ENCODE measurements at regions not wholly inside any gene's neighbourhood (a gene's known extent, or its start where the extent isn't known, plus 50 kb on each side); places are given as distances from the start of the nearest gene placed in this dataset.

DNA sequence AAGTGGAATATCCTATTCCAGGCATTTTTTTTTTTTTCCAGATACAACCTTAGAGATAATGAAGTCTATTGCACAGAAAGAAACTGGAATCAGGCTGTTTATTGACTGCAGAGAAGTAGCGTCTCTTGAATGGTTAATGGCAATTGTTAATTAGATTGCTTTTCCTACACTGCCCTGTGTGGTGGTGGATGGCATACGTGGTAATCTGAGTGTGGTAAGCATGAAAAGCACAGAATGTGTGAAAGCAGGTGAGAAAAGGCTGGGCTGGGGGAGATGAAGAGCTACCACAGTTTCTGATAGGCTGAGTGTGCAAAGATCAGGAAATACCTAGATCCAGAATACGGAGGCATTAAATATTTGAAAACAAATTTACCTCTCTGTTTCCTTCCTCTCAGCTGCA lies 486.3 kb upstream of the TBL1XR1 start:
- Histone ChIP-seq H3K36me3 (ENCODE audit: control insufficient read depth in 2 of 2, extremely low read depth in 1 of 2, insufficient read depth in 1 of 2, low read length in 1 of 2) (no peaks in the 10 kb centered on the region), H3K27me3 (replicated peaks in 1 of 2; ENCODE audit: control insufficient read depth in 2 of 2, extremely low read depth in 1 of 2, insufficient read depth in 2 of 2, low read length in 1 of 2) (no peaks in the 10 kb centered on the region), H3K27ac (ENCODE audit: low read length) (no peak overlapping the region), H3K4me1 (ENCODE audit: control insufficient read depth in 1 of 2, extremely low read depth in 1 of 2, insufficient read depth in 2 of 2, low read length in 2 of 2) (peaks cover 0 to 10% of the 10 kb centered on the region in 2 experiments), H3K9me3 (no peaks in the 10 kb centered on the region), H3K4me3 (ENCODE audit: control insufficient read depth in 1 of 2, extremely low read depth in 1 of 2, low read length in 1 of 2) (no peak overlapping the region)
- ChIA-PET POLR2A (interaction anchor here in 1 of 2 donors (0.8 kb wide), 1 partner anchor 172 kb away, joined by 4 read pairs; no protein-coding TSS in a partner anchor), CTCF (no interaction called here)
- Mint-ChIP-seq H3K27me3 (no peaks in the 10 kb centered on the region), H3K9me3 (no peaks in the 10 kb centered on the region), H3K27ac (no peak overlapping the region), H3K4me3 (peak overlapping the region in 1 of 3 donors; percentile 21), H3K4me1 (peaks cover 19 to 36% (median 34%) of the 10 kb centered on the region in 3 donors), H3K36me3 (no peaks in the 10 kb centered on the region)
- ATAC-seq (replicated peaks in 1 of 4) (peak in 1 of 4 experiments; percentile 44), DNase-seq (peak in 13 of 35 experiments; percentile 1 to 51 (median 8))
- 62% methylated on average over 3 of the region's 3 CpGs for WGBS (ENCODE audit: insufficient coverage)

DNA sequence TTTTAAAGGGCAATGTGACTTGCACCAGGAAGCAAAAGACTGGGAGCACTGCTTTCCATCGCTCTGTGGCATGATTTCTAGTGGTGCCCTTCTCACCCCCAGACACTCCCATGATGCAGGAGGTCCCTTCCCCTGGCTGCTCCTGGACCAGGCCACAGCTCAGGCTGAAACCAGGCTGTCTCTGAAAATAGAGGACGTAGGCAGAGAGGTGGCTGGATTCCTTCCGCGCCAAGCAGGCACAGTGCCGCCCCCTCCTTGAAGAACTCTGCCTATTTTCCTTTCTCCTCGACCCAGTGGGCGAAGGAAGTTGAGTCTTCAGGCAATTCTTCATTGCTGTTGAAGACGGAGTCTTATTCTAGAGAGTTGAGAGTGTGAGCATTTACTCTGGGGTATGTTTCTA lies 489.4 kb upstream of the TBL1XR1 start:
- peaks cover 18 to 19% (median 19%) of the 10 kb centered on the region in 3 donors for H3K4me1 Mint-ChIP-seq
- H3K36me3 ChIP-seq (ENCODE audit: control insufficient read depth in 2 of 2, extremely low read depth in 1 of 2, insufficient read depth in 1 of 2, low read length in 1 of 2), result no peaks in the 10 kb centered on the region
- H3K27me3 Mint-ChIP-seq, result no peaks in the 10 kb centered on the region
- H3K36me3 Mint-ChIP-seq, result no peaks in the 10 kb centered on the region
- H3K4me3 Mint-ChIP-seq, result no peak overlapping the region
- H3K9me3 Mint-ChIP-seq, result no peaks in the 10 kb centered on the region
- 100% methylated on average over 5 of the region's 8 CpGs for WGBS (ENCODE audit: insufficient coverage)
- POLR2A ChIA-PET, result no interaction called here
- H3K4me1 ChIP-seq (ENCODE audit: control insufficient read depth in 1 of 2, extremely low read depth in 1 of 2, insufficient read depth in 2 of 2, low read length in 2 of 2), result peaks cover 0 to 4% of the 10 kb centered on the region in 2 experiments
- H3K9me3 ChIP-seq, result no peaks in the 10 kb centered on the region
- CTCF ChIA-PET, result interaction anchor here in 1 of 2 donors (0.5 kb wide), 1 partner anchor 756 kb away, joined by 3 read pairs; no protein-coding TSS in a partner anchor
- H3K27ac ChIP-seq (ENCODE audit: low read length), result no peak overlapping the region
- ATAC-seq (replicated peaks in 1 of 4) (no peak), DNase-seq (no peak)
- H3K27ac Mint-ChIP-seq, result no peak overlapping the region
- no peak overlapping the region for H3K4me3 ChIP-seq (ENCODE audit: control insufficient read depth in 1 of 2, extremely low read depth in 1 of 2, low read length in 1 of 2)
- no peaks in the 10 kb centered on the region for H3K27me3 ChIP-seq (replicated peaks in 1 of 2; ENCODE audit: control insufficient read depth in 2 of 2, extremely low read depth in 1 of 2, insufficient read depth in 2 of 2, low read length in 1 of 2)

- Histone ChIP-seq H3K4me1 (ENCODE audit: control insufficient read depth in 1 of 2, extremely low read depth in 1 of 2, insufficient read depth in 2 of 2, low read length in 2 of 2) (peaks cover 0 to 4% of the 10 kb centered on the region in 2 experiments), H3K27me3 (replicated peaks in 1 of 2; ENCODE audit: control insufficient read depth in 2 of 2, extremely low read depth in 1 of 2, insufficient read depth in 2 of 2, low read length in 1 of 2) (no peaks in the 10 kb centered on the region), H3K9me3 (no peaks in the 10 kb centered on the region), H3K36me3 (ENCODE audit: control insufficient read depth in 2 of 2, extremely low read depth in 1 of 2, insufficient read depth in 1 of 2, low read length in 1 of 2) (no peaks in the 10 kb centered on the region), H3K4me3 (ENCODE audit: control insufficient read depth in 1 of 2, extremely low read depth in 1 of 2, low read length in 1 of 2) (no peak overlapping the region), H3K27ac (ENCODE audit: low read length) (no peak overlapping the region)
- H3K36me3 Mint-ChIP-seq, result no peaks in the 10 kb centered on the region
- DNase-seq (no peak), ATAC-seq (replicated peaks in 1 of 4) (no peak)
- H3K27ac Mint-ChIP-seq, result no peak overlapping the region
- ChIA-PET POLR2A (no interaction called here), CTCF (interaction anchor here in 1 of 2 donors (0.5 kb wide), 1 partner anchor 757 kb away, joined by 3 read pairs; no protein-coding TSS in a partner anchor)
- H3K9me3 Mint-ChIP-seq, result no peaks in the 10 kb centered on the region
- WGBS (ENCODE audit: insufficient coverage), result 86% methylated on average over 2 of the region's 4 CpGs
- H3K27me3 Mint-ChIP-seq, result no peaks in the 10 kb centered on the region
- no peak overlapping the region for H3K4me3 Mint-ChIP-seq
- peaks cover 13 to 16% (median 13%) of the 10 kb centered on the region in 3 donors for H3K4me1 Mint-ChIP-seq
Observed at GRCh38 chr3:177687291-177687690, 490.0 kb upstream of the TBL1XR1 start.

DNA sequence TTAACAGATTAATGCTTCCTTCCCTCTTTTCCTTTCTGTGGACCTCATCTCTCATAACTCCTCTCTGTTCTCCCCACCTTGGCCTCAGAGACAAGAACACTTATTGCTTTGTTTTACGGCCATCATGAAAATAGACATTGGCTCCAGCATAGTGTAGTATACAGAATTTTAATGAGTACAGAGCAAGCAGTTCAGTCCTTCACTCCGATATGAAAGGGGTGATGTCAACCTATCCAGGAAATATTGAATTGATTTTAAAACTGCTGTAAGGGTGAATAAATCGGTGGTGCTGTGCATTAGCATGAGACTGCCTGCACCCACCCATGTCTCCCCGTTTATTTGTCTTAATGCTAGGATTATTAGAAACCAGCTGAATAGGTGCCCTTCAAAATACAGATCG lies 490.9 kb upstream of the TBL1XR1 start:
- ATAC-seq (replicated peaks in 1 of 4) (no peak), DNase-seq (no peak)
- CTCF ChIA-PET, result no interaction called here
- Histone ChIP-seq H3K36me3 (ENCODE audit: control insufficient read depth in 2 of 2, extremely low read depth in 1 of 2, insufficient read depth in 1 of 2, low read length in 1 of 2) (no peaks in the 10 kb centered on the region), H3K9me3 (no peaks in the 10 kb centered on the region), H3K4me1 (ENCODE audit: control insufficient read depth in 1 of 2, extremely low read depth in 1 of 2, insufficient read depth in 2 of 2, low read length in 2 of 2) (no peaks in the 10 kb centered on the region), H3K4me3 (ENCODE audit: control insufficient read depth in 1 of 2, extremely low read depth in 1 of 2, low read length in 1 of 2) (no peak overlapping the region), H3K27ac (ENCODE audit: low read length) (no peak overlapping the region), H3K27me3 (replicated peaks in 1 of 2; ENCODE audit: control insufficient read depth in 2 of 2, extremely low read depth in 1 of 2, insufficient read depth in 2 of 2, low read length in 1 of 2) (no peaks in the 10 kb centered on the region)
- Mint-ChIP-seq H3K27ac (no peak overlapping the region), H3K4me1 (peaks cover 6 to 8% (median 7%) of the 10 kb centered on the region in 3 donors), H3K36me3 (no peaks in the 10 kb centered on the region), H3K4me3 (no peak overlapping the region), H3K27me3 (no peaks in the 10 kb centered on the region), H3K9me3 (no peaks in the 10 kb centered on the region)
- 100% methylated on average over 1 of the region's 5 CpGs for WGBS (ENCODE audit: insufficient coverage)
- POLR2A ChIA-PET, result no interaction called here

DNA sequence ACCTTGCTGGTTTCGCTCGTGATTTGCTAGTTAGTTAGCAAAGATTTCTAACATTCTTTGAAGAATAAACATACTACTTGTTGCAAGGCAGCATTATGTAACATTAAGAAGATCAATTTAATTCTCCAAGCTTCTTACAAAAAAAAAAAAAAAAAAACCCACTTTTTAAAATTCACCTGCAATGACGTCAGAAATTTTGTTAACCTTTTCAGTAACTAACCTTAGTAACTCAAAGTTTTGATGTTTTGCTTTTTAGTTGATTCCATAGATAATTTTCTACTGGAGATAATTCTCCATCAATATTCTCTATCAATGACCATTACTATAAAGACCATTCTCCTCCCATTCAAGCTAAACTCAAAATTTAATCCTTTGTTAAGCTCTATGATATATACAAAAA lies 491.8 kb upstream of the TBL1XR1 start:
- Histone ChIP-seq H3K27ac (ENCODE audit: low read length) (no peak overlapping the region), H3K4me3 (ENCODE audit: control insufficient read depth in 1 of 2, extremely low read depth in 1 of 2, low read length in 1 of 2) (no peak overlapping the region), H3K36me3 (ENCODE audit: control insufficient read depth in 2 of 2, extremely low read depth in 1 of 2, insufficient read depth in 1 of 2, low read length in 1 of 2) (no peaks in the 10 kb centered on the region), H3K4me1 (ENCODE audit: control insufficient read depth in 1 of 2, extremely low read depth in 1 of 2, insufficient read depth in 2 of 2, low read length in 2 of 2) (no peaks in the 10 kb centered on the region), H3K9me3 (no peaks in the 10 kb centered on the region), H3K27me3 (replicated peaks in 1 of 2; ENCODE audit: control insufficient read depth in 2 of 2, extremely low read depth in 1 of 2, insufficient read depth in 2 of 2, low read length in 1 of 2) (no peaks in the 10 kb centered on the region)
- Mint-ChIP-seq H3K27me3 (no peaks in the 10 kb centered on the region), H3K36me3 (no peaks in the 10 kb centered on the region), H3K27ac (no peak overlapping the region), H3K4me1 (peaks cover 2 to 3% (median 3%) of the 10 kb centered on the region in 3 donors), H3K9me3 (no peaks in the 10 kb centered on the region), H3K4me3 (no peak overlapping the region)
- DNase-seq (no peak), ATAC-seq (replicated peaks in 1 of 4) (no peak)
- CTCF ChIA-PET, result no interaction called here
- POLR2A ChIA-PET, result interaction anchor here (0.6 kb wide), 2 partner anchors 61 to 730 kb away, joined by 4 to 9 read pairs; no protein-coding TSS in a partner anchor
- WGBS (ENCODE audit: insufficient coverage), result no CpG with 5 or more reads among the region's 3 CpGs

GRCh38 chr3:177689869-177690268 lies 492.6 kb upstream of the TBL1XR1 start:
- no peak overlapping the region for H3K27ac Mint-ChIP-seq
- ATAC-seq (replicated peaks in 1 of 4) (no peak), DNase-seq (no peak)
- H3K4me1 Mint-ChIP-seq, result peaks cover 9 to 10% (median 9%) of the 10 kb centered on the region in 3 donors
- no peaks in the 10 kb centered on the region for H3K36me3 Mint-ChIP-seq
- no peaks in the 10 kb centered on the region for H3K27me3 Mint-ChIP-seq
- Histone ChIP-seq H3K4me3 (ENCODE audit: control insufficient read depth in 1 of 2, extremely low read depth in 1 of 2, low read length in 1 of 2) (no peak overlapping the region), H3K9me3 (no peaks in the 10 kb centered on the region), H3K4me1 (ENCODE audit: control insufficient read depth in 1 of 2, extremely low read depth in 1 of 2, insufficient read depth in 2 of 2, low read length in 2 of 2) (peaks cover 0 to 3% of the 10 kb centered on the region in 2 experiments), H3K36me3 (ENCODE audit: control insufficient read depth in 2 of 2, extremely low read depth in 1 of 2, insufficient read depth in 1 of 2, low read length in 1 of 2) (no peaks in the 10 kb centered on the region), H3K27me3 (replicated peaks in 1 of 2; ENCODE audit: control insufficient read depth in 2 of 2, extremely low read depth in 1 of 2, insufficient read depth in 2 of 2, low read length in 1 of 2) (no peaks in the 10 kb centered on the region), H3K27ac (ENCODE audit: low read length) (no peak overlapping the region)
- CTCF ChIA-PET, result interaction anchor here in 1 of 2 donors (1.0 kb wide), 1 partner anchor 167 kb away, joined by 4 read pairs; no protein-coding TSS in a partner anchor
- no CpG with 5 or more reads among the region's 4 CpGs for WGBS (ENCODE audit: insufficient coverage)
- no peaks in the 10 kb centered on the region for H3K9me3 Mint-ChIP-seq
- POLR2A ChIA-PET, result no interaction called here
- H3K4me3 Mint-ChIP-seq, result no peak overlapping the region
